Activated naive CD4-positive, alpha-beta T cell treated with anti-CD3 and anti-CD28 coated beads, Interleukin-2, amount 10 ng/mL, durations not matched to agents 7 days and 5 days (primary cell): ENCODE measurements at regions not wholly inside any gene's neighbourhood (a gene's known extent, or its start where the extent isn't known, plus 50 kb on each side); places are given as distances from the start of the nearest gene placed in this dataset.
A peak's percentile ranks its signal among the peaks of the same experiment; 100 is the strongest.

Source experiments
- CTCF ChIA-PET: fragments of 350-600 bp; sonication (Branson Sonifier 250); formaldehyde crosslinking; loops from one replicate; lab custom pipeline; 2021; ENCODE audit warnings: antibody characterized with exemption; lab: Charles Lee
- DNase-seq: peaks from one replicate; pipeline ENCODE4 v3.0.0-alpha.2; 2020
- H3K27ac Mint-ChIP-seq: one replicate; pipeline ENCODE4 v1.8.0; 2021; ENCODE audit warnings: mild to moderate bottlenecking, moderate library complexity, mixed read lengths
- H3K27me3 Mint-ChIP-seq: one replicate; pipeline ENCODE4 v1.8.0; 2021; ENCODE audit warnings: mild to moderate bottlenecking, mixed read lengths
- H3K36me3 Mint-ChIP-seq: one replicate; pipeline ENCODE4 v1.8.0; 2021; ENCODE audit warnings: mixed read lengths
- H3K4me1 Mint-ChIP-seq: one replicate; pipeline ENCODE4 v1.8.0; 2021; ENCODE audit warnings: mixed read lengths
- H3K4me3 Mint-ChIP-seq: one replicate; pipeline ENCODE4 v1.8.0; 2021; ENCODE audit warnings: mild to moderate bottlenecking, moderate library complexity, mixed read lengths
- H3K9me3 Mint-ChIP-seq: one replicate; pipeline ENCODE4 v1.8.0; 2021; ENCODE audit warnings: mixed read lengths

GRCh38 chr7:106606120-106606519 is 54.8 kb downstream of the CCDC71L start:
- no peaks in the 10 kb centered on the region for H3K4me1 Mint-ChIP-seq
- no peaks in the 10 kb centered on the region for H3K36me3 Mint-ChIP-seq
- DNase-seq, result no peak
- no peaks in the 10 kb centered on the region for H3K9me3 Mint-ChIP-seq
- CTCF ChIA-PET, result no interaction called here
- H3K4me3 Mint-ChIP-seq, result no peak overlapping the region
- H3K27ac Mint-ChIP-seq, result no peak overlapping the region
- no peaks in the 10 kb centered on the region for H3K27me3 Mint-ChIP-seq

GRCh38 chr7:106604971-106605370 is 56.0 kb downstream of the CCDC71L start:
- H3K36me3 Mint-ChIP-seq, result no peaks in the 10 kb centered on the region
- H3K27ac Mint-ChIP-seq, result no peak overlapping the region
- H3K9me3 Mint-ChIP-seq, result no peaks in the 10 kb centered on the region
- H3K4me1 Mint-ChIP-seq, result no peaks in the 10 kb centered on the region
- H3K4me3 Mint-ChIP-seq, result no peak overlapping the region
- H3K27me3 Mint-ChIP-seq, result no peaks in the 10 kb centered on the region
- DNase-seq, result no peak
- CTCF ChIA-PET, result no interaction called here

- H3K4me1 Mint-ChIP-seq, result no peaks in the 10 kb centered on the region
- H3K27ac Mint-ChIP-seq, result no peak overlapping the region
- no peaks in the 10 kb centered on the region for H3K27me3 Mint-ChIP-seq
- H3K36me3 Mint-ChIP-seq, result no peaks in the 10 kb centered on the region
- peak; percentile 24 for DNase-seq
- no peak overlapping the region for H3K4me3 Mint-ChIP-seq
- H3K9me3 Mint-ChIP-seq, result no peaks in the 10 kb centered on the region
- CTCF ChIA-PET, result no interaction called here
Measured at GRCh38 chr7:106604303-106604924, 56.5 kb downstream of the CCDC71L start.

- H3K4me1 Mint-ChIP-seq, result peaks cover 6% of the 10 kb centered on the region
- CTCF ChIA-PET, result no interaction called here
- no peaks in the 10 kb centered on the region for H3K27me3 Mint-ChIP-seq
- no peak overlapping the region for H3K4me3 Mint-ChIP-seq
- H3K9me3 Mint-ChIP-seq, result no peaks in the 10 kb centered on the region
- no peaks in the 10 kb centered on the region for H3K36me3 Mint-ChIP-seq
- H3K27ac Mint-ChIP-seq, result no peak overlapping the region
- no peak for DNase-seq
Measured at GRCh38 chr7:106603346-106603745, 57.6 kb downstream of the CCDC71L start.

GRCh38 chr7:106602062-106602461 is 58.9 kb downstream of the CCDC71L start:
- CTCF ChIA-PET, result interaction anchor here (1.2 kb wide), 1 partner anchor 134 kb away, joined by 4 read pairs; no protein-coding TSS in a partner anchor
- peaks cover 6% of the 10 kb centered on the region for H3K4me1 Mint-ChIP-seq
- no peak for DNase-seq
- H3K27ac Mint-ChIP-seq, result no peak overlapping the region
- no peaks in the 10 kb centered on the region for H3K9me3 Mint-ChIP-seq
- H3K4me3 Mint-ChIP-seq, result no peak overlapping the region
- no peaks in the 10 kb centered on the region for H3K36me3 Mint-ChIP-seq
- no peaks in the 10 kb centered on the region for H3K27me3 Mint-ChIP-seq

GRCh38 chr7:106600569-106601373 is 60.2 kb downstream of the CCDC71L start:
- no peak overlapping the region for H3K27ac Mint-ChIP-seq
- H3K4me1 Mint-ChIP-seq, result peaks cover 6% of the 10 kb centered on the region
- CTCF ChIA-PET, result no interaction called here
- DNase-seq, result no peak
- H3K9me3 Mint-ChIP-seq, result no peaks in the 10 kb centered on the region
- H3K36me3 Mint-ChIP-seq, result no peaks in the 10 kb centered on the region
- H3K27me3 Mint-ChIP-seq, result peaks cover 3% of the 10 kb centered on the region
- H3K4me3 Mint-ChIP-seq, result no peak overlapping the region

GRCh38 chr7:106599343-106599698 is 61.6 kb downstream of the CCDC71L start:
- Mint-ChIP-seq H3K27me3 (peaks cover 6% of the 10 kb centered on the region), H3K36me3 (no peaks in the 10 kb centered on the region), H3K4me1 (peaks cover 6% of the 10 kb centered on the region), H3K27ac (no peak overlapping the region), H3K4me3 (no peak overlapping the region), H3K9me3 (no peaks in the 10 kb centered on the region)
- no peak for DNase-seq
- CTCF ChIA-PET, result interaction anchor here (1.1 kb wide), 1 partner anchor 9 kb away, joined by 5 read pairs; no protein-coding TSS in a partner anchor

GRCh38 chr7:106598663-106599342 is 62.2 kb downstream of the CCDC71L start:
- H3K27me3 Mint-ChIP-seq, result peaks cover 6% of the 10 kb centered on the region
- no peaks in the 10 kb centered on the region for H3K36me3 Mint-ChIP-seq
- no peaks in the 10 kb centered on the region for H3K9me3 Mint-ChIP-seq
- CTCF ChIA-PET, result interaction anchor here (1.0 to 1.1 kb wide), 3 partner anchors 9 to 137 kb away, joined by 3 to 5 read pairs (median 5); no protein-coding TSS in a partner anchor
- no peak overlapping the region for H3K27ac Mint-ChIP-seq
- H3K4me3 Mint-ChIP-seq, result no peak overlapping the region
- peaks cover 6% of the 10 kb centered on the region for H3K4me1 Mint-ChIP-seq
- peak; percentile 76 for DNase-seq

GRCh38 chr7:106597751-106598546 is 63.0 kb downstream of the CCDC71L start:
- DNase-seq, result no peak
- no peak overlapping the region for H3K27ac Mint-ChIP-seq
- no peak overlapping the region for H3K4me3 Mint-ChIP-seq
- no peaks in the 10 kb centered on the region for H3K9me3 Mint-ChIP-seq
- peaks cover 8% of the 10 kb centered on the region for H3K27me3 Mint-ChIP-seq
- no peaks in the 10 kb centered on the region for H3K36me3 Mint-ChIP-seq
- H3K4me1 Mint-ChIP-seq, result peaks cover 6% of the 10 kb centered on the region
- CTCF ChIA-PET, result interaction anchor here (1.0 to 1.2 kb wide), 4 partner anchors 8 to 138 kb away, joined by 3 to 5 read pairs (median 4); no protein-coding TSS in a partner anchor

- Mint-ChIP-seq H3K36me3 (no peaks in the 10 kb centered on the region), H3K4me3 (no peak overlapping the region), H3K27me3 (peaks cover 10% of the 10 kb centered on the region), H3K9me3 (no peaks in the 10 kb centered on the region), H3K27ac (no peak overlapping the region), H3K4me1 (peaks cover 6% of the 10 kb centered on the region)
- CTCF ChIA-PET, result interaction anchor here (1.2 kb wide), 1 partner anchor 54 kb away, joined by 3 read pairs; no protein-coding TSS in a partner anchor
- DNase-seq, result no peak
Measured at GRCh38 chr7:106597014-106597413, 63.9 kb downstream of the CCDC71L start.

GRCh38 chr7:106595922-106596321 is 65.0 kb downstream of the CCDC71L start:
- Mint-ChIP-seq H3K27me3 (peaks cover 14% of the 10 kb centered on the region), H3K9me3 (no peaks in the 10 kb centered on the region), H3K27ac (no peak overlapping the region), H3K4me3 (no peak overlapping the region), H3K4me1 (peaks cover 6% of the 10 kb centered on the region), H3K36me3 (no peaks in the 10 kb centered on the region)
- CTCF ChIA-PET, result no interaction called here
- no peak for DNase-seq

- Mint-ChIP-seq H3K4me3 (no peak overlapping the region), H3K27me3 (peaks cover 14% of the 10 kb centered on the region), H3K9me3 (no peaks in the 10 kb centered on the region), H3K36me3 (no peaks in the 10 kb centered on the region), H3K4me1 (no peaks in the 10 kb centered on the region), H3K27ac (no peak overlapping the region)
- CTCF ChIA-PET, result no interaction called here
- no peak for DNase-seq
Measured at GRCh38 chr7:106593028-106593417, 67.9 kb downstream of the CCDC71L start.

GRCh38 chr7:106592282-106593027 is 68.5 kb downstream of the CCDC71L start:
- DNase-seq, result no peak
- H3K4me3 Mint-ChIP-seq, result no peak overlapping the region
- H3K27ac Mint-ChIP-seq, result no peak overlapping the region
- H3K9me3 Mint-ChIP-seq, result no peaks in the 10 kb centered on the region
- H3K27me3 Mint-ChIP-seq, result peaks cover 14% of the 10 kb centered on the region
- H3K36me3 Mint-ChIP-seq, result no peaks in the 10 kb centered on the region
- CTCF ChIA-PET, result interaction anchor here (0.6 kb wide), 1 partner anchor 329 kb away, joined by 3 read pairs; no protein-coding TSS in a partner anchor
- no peaks in the 10 kb centered on the region for H3K4me1 Mint-ChIP-seq
